NT2/D1 (cell line): ENCODE measurements at regions not wholly inside any gene's neighbourhood (a gene's known extent, or its start where the extent isn't known, plus 50 kb on each side); places are given as distances from the start of the nearest gene placed in this dataset.
"Not testable (repeated sequence)": the region's sequence is repeated elsewhere in the genome, so short reads cannot be mapped to it uniquely, and the experiment has no call there.

Experiments used
- DNase-seq: peaks from one replicate; pipeline ENCODE4 v3.0.0-alpha.2; 2011; ENCODE audit warnings: low read depth, low spot score
- H3K27me3 ChIP-seq: 2 replicates; pipeline ENCODE4 v1.6.0; 2011; ENCODE audit warnings: mild to moderate bottlenecking; ENCODE audit not compliant: insufficient read length, insufficient read depth
- H3K36me3 ChIP-seq: 2 replicates; pipeline ENCODE4 v1.6.1; 2011; ENCODE audit warnings: mild to moderate bottlenecking, low read length, mixed read lengths; ENCODE audit not compliant: insufficient read depth, insufficient read length
- H3K4me1 ChIP-seq: 2 replicates; pipeline ENCODE4 v1.5.1; 2011; ENCODE audit not compliant: insufficient read depth, insufficient read length
- H3K4me3 ChIP-seq: 2 replicates; pipeline ENCODE4 v1.5.1; 2011; ENCODE audit warnings: low read depth; ENCODE audit not compliant: insufficient read length
- H3K9ac ChIP-seq: 2 replicates; pipeline ENCODE4 v1.6.0; 2011; ENCODE audit warnings: low read depth; ENCODE audit not compliant: insufficient read length
- H3K9me3 ChIP-seq: 2 replicates; pipeline ENCODE4 v1.5.1; 2011; ENCODE audit warnings: mild to moderate bottlenecking, low read length; ENCODE audit not compliant: insufficient read depth
- SUZ12 ChIP-seq: IDR thresholded peaks from 2 replicates; pipeline ENCODE4 v1.6.1; 2011; ENCODE audit not compliant: insufficient read length, insufficient read depth; ENCODE audit errors: extremely low read depth
- YY1 ChIP-seq: IDR thresholded peaks from 2 replicates; pipeline ENCODE4 v1.6.1; 2011; ENCODE audit not compliant: insufficient read length, insufficient read depth
- ZNF274 ChIP-seq: IDR thresholded peaks from 2 replicates; pipeline ENCODE4 v1.6.1; 2011; ENCODE audit warnings: mild to moderate bottlenecking, low read depth, low read length

DNA sequence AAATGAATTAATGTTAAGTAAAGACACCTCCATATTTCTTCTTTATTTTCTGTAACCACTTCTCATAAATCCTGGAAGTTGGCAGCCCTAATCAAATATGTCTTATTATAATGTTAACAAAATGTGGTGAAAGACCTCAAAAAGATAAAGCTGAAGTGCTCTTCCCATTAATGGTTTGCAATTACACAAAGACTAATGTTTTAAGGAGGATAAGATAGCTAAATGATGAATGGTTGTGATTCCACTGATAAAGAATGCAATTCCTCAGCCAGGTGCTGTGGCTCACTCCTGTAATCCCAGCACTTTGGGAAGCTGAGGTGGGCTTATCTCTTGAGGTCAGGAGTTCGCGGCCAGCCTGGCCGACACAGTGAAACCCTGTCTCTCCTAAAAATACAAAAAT is 125.8 kb upstream of the SNX2 start:
- TF ChIP-seq SUZ12: no peak
- no peak for TF ChIP-seq ZNF274
- TF ChIP-seq YY1: no peak
- no peaks in the 10 kb centered on the region for H3K9me3 ChIP-seq

DNA sequence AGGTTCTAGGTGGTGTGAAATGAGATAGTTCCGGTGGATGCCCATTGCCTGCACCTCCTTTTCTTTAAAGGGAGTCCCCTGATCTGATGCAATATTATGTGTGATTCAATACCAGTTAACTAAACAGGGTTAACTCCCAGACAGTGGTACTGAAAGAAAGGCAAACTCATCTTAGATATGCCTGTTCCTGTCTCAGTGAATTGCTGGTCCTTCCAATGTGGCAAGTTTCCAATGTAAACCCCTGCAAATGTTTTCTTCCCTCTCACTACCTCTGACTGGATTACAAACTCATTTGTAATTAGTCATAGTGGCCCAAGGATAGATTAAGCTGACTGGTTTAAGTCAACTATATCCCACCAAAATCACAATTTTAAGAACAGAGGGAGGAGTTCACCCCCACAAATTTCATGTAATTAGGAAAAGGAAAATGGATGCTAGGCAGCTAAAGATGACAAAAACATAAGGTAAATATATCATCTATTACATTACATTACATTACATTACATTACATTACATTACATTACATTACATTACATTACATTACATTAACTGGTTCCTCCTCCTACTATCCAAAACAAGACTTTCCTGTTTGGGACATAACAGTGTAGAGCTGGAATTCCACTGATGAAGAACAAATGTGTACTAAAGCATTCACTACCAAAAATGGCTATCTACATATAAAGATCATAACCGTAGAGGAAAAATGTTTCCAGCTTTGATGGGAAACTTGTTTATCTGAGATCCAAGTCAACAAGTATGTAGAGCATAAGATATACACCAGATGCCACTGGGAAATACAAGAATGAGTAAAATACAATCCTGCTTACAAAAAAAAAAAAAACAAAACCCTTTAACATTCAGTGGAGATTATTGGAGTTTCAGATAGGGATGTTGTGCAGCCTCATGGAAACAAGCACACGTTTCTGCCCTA is 121.5 kb upstream of the SNX2 start:
- H3K9me3 ChIP-seq: no peaks in the 10 kb centered on the region
- no peaks in the 10 kb centered on the region for H3K36me3 ChIP-seq
- H3K4me3 ChIP-seq: no peak overlapping the region
- TF ChIP-seq YY1: no peak
- no peak for TF ChIP-seq SUZ12
- no peak for TF ChIP-seq ZNF274
- no peaks in the 10 kb centered on the region for H3K27me3 ChIP-seq
- no peaks in the 10 kb centered on the region for H3K4me1 ChIP-seq
- DNase-seq: no peak
- no peak overlapping the region for H3K9ac ChIP-seq

More for the DNA sequence above, 125.8 kb upstream of the SNX2 start:
- Histone ChIP-seq H3K4me1 (no peaks in the 10 kb centered on the region), H3K36me3 (no peaks in the 10 kb centered on the region), H3K9ac (no peak overlapping the region), H3K4me3 (no peak overlapping the region), H3K27me3 (no peaks in the 10 kb centered on the region)
- no peak for DNase-seq

DNA sequence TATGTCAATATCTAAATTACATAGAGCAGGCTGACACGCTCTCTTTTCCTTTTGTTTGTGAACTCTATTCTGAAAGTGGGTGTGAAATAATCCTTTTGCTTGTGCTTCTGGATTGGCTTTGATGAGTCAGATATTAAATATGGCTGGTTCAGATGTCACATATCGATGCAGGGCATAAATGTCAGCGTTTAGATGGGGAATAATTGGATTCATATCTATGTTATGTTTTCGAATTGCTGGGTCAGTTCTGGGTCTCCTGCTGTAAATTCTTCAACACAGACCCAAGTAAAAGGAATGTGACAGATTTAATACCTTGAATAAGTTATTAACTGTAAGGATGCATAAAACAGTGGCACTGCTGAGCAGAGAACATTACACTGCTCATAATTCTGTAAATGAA is 118.7 kb upstream of the SNX2 start:
- Histone ChIP-seq H3K9me3 (no peaks in the 10 kb centered on the region), H3K27me3 (no peaks in the 10 kb centered on the region), H3K4me3 (no peak overlapping the region), H3K4me1 (no peaks in the 10 kb centered on the region), H3K9ac (no peak overlapping the region), H3K36me3 (no peaks in the 10 kb centered on the region)
- TF ChIP-seq ZNF274 (no peak), SUZ12 (no peak), YY1 (no peak)
- no peak for DNase-seq

DNA sequence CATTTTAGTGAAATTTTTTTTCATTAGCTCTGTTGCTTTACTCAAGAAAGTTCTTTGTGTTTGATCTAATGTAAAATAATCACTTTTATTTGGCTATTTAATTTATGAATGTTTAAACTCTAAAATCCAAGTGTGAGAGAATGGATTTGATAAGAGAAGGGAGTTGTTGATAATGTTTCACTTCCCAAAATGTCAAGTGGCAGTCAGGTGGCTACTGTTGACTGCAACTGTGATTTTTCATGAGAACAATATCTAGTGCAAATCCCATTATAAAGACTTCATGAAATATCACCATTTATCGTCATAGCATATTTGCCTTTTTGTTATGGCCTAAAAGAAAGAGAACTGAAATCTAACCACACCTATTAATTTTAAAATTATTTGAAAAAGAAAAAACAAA is 118.3 kb upstream of the SNX2 start:
- no peak for TF ChIP-seq SUZ12
- TF ChIP-seq ZNF274: no peak
- TF ChIP-seq YY1: no peak
- no peaks in the 10 kb centered on the region for H3K4me1 ChIP-seq
- H3K9me3 ChIP-seq: no peaks in the 10 kb centered on the region
- no peaks in the 10 kb centered on the region for H3K36me3 ChIP-seq
- no peaks in the 10 kb centered on the region for H3K27me3 ChIP-seq
- no peak overlapping the region for H3K9ac ChIP-seq
- DNase-seq: no peak
- H3K4me3 ChIP-seq: no peak overlapping the region

DNA sequence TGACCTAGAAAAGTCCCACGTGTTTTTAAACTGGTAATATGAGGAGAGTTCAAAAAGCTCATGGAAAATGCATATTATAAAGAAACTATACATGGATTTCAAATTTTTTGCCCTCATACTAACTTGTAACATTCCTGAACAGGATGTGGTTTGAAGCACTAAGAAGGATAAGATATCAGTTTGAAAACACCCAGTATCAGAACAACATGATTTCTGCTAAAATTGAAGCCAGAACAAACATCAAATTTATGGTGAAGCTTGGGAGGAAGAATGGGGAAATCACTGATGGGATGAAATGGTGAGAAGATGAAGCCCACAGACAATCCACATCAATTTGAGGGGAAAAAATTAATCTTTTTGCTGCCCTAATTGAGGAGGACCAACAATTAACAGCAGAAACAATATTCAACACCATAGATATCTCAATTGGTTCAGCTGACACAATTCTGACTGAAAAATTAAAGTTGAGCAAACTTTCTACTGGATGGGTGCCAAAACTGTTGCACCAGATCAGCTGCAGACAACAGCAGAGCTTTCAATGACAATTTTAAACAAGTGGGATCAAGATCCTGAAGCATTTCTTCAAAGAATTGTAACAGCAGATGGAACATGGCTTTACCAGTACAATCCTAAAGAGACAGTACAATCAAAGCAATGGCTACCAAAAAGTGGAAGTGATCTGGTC is 113.2 kb upstream of the SNX2 start:
- Histone ChIP-seq H3K9ac (no peak overlapping the region), H3K36me3 (no peaks in the 10 kb centered on the region), H3K4me1 (no peaks in the 10 kb centered on the region), H3K27me3 (no peaks in the 10 kb centered on the region), H3K9me3 (no peaks in the 10 kb centered on the region), H3K4me3 (no peak overlapping the region)
- DNase-seq: no peak
- TF ChIP-seq YY1 (no peak), SUZ12 (no peak), ZNF274 (no peak)

DNA sequence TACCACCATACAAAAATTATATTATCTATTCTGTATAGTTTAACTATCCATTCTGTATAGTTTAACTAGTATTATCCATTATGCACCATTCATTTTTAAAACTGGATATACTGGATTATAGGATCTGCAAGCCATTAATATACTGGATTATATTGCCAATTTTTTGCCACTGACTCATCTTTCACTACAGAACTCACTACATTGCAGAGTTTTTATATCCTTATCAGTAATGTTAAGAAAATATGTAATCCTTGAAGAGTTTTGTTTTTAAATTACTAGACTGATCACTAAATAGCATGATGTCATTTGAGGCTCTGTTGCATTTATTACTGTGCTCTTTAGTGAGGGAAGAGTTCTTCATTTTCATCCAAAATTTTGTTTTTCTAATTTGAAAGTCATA is 109.8 kb upstream of the SNX2 start:
- no peaks in the 10 kb centered on the region for H3K36me3 ChIP-seq
- no peak overlapping the region for H3K9ac ChIP-seq
- H3K9me3 ChIP-seq: no peaks in the 10 kb centered on the region
- no peak for TF ChIP-seq YY1
- TF ChIP-seq ZNF274: no peak
- TF ChIP-seq SUZ12: no peak
- DNase-seq: no peak
- no peaks in the 10 kb centered on the region for H3K27me3 ChIP-seq
- H3K4me3 ChIP-seq: no peak overlapping the region
- no peaks in the 10 kb centered on the region for H3K4me1 ChIP-seq

GRCh38 chr5:122668552-122668951 is 106.3 kb upstream of the SNX2 start:
- no peaks in the 10 kb centered on the region for H3K27me3 ChIP-seq
- H3K4me1 ChIP-seq: no peaks in the 10 kb centered on the region
- TF ChIP-seq YY1 (no peak), SUZ12 (no peak), ZNF274 (no peak)

GRCh38 chr5:122669709-122670108 is 105.2 kb upstream of the SNX2 start:
- not testable (repeated sequence) for H3K27me3 ChIP-seq, H3K9me3 ChIP-seq, H3K9ac ChIP-seq, H3K4me1 ChIP-seq, DNase-seq, H3K4me3 ChIP-seq, H3K36me3 ChIP-seq

More at GRCh38 chr5:122668552-122668951, 106.3 kb upstream of the SNX2 start:
- no peaks in the 10 kb centered on the region for H3K36me3 ChIP-seq
- H3K4me3 ChIP-seq: no peak overlapping the region
- DNase-seq: no peak
- no peak overlapping the region for H3K9ac ChIP-seq
- H3K9me3 ChIP-seq: no peaks in the 10 kb centered on the region
